Activated CD4-positive, alpha-beta T cell treated with anti-CD3 and anti-CD28 coated beads for 36 hours (primary cell): ENCODE measurements at regions not wholly inside any gene's neighbourhood (a gene's known extent, or its start where the extent isn't known, plus 50 kb on each side); places are given as distances from the start of the nearest gene placed in this dataset.

ENCODE experiments used
- ATAC-seq: fragments of 200-7000 bp; cut with Tn5 transposase; one replicate; pipeline ENCODE4 v1.10.0; 2021; ENCODE audit warnings: mild to moderate bottlenecking, moderate library complexity
- CTCF ChIA-PET: fragments of 350-600 bp; sonication (Branson Sonifier 250); formaldehyde crosslinking; loops from one replicate; lab custom pipeline; 2021; ENCODE audit warnings: antibody characterized with exemption; lab: Charles Lee
- POLR2A ChIA-PET: fragments of 350-600 bp; sonication (Branson Sonifier 250); formaldehyde crosslinking; loops from one replicate; lab custom pipeline; 2021; ENCODE audit warnings: antibody characterized with exemption, inconsistent platforms; lab: Charles Lee
- DNase-seq: peaks from one replicate; pipeline ENCODE4 v3.0.0-alpha.2; 2020
- H3K27ac Mint-ChIP-seq: one replicate; pipeline ENCODE4 v1.8.0; 2021; ENCODE audit warnings: mixed read lengths
- H3K27me3 Mint-ChIP-seq: one replicate; pipeline ENCODE4 v1.8.0; 2021; ENCODE audit warnings: mixed read lengths
- H3K36me3 Mint-ChIP-seq: one replicate; pipeline ENCODE4 v1.8.0; 2021; ENCODE audit warnings: low read depth, mixed read lengths
- H3K4me1 Mint-ChIP-seq: one replicate; pipeline ENCODE4 v1.8.0; 2021; ENCODE audit warnings: mixed read lengths
- H3K4me3 Mint-ChIP-seq: one replicate; pipeline ENCODE4 v1.8.0; 2021; ENCODE audit warnings: mild to moderate bottlenecking, moderate library complexity, mixed read lengths
- H3K9me3 Mint-ChIP-seq: one replicate; pipeline ENCODE4 v1.8.0; 2021; ENCODE audit warnings: low read depth, mixed read lengths
- intact Hi-C, 2 experiments: fragments of 100-400 bp; cut with DNase I in 1 of 2; cut with micrococcal nuclease in 1 of 2; formaldehyde crosslinking; loops; one replicate each; pipeline versions ENCODE4 v1.14.2 to v1.15.1; 2022 to 2024; cut with DNase I, micrococcal nuclease

DNA sequence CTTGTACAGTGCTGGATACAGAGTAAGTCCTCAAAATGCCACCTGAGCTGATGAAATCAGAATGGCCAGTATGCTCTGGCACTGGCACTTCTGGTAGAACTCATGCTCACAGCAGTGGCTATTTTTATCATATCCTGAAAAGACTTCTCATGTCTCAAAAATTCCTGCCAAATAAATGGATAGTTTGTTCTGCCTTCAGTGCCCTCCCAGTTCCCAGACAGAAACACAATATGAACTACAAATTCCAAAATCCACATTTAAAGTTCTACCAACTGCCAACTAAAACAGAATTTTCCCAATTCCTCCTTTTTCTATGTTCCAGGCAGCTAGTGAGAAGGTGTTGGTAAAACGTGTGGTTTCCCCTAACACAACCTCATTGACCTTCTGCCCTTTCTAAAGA, 51.4 kb upstream of the RGS1 start:
- H3K9me3 Mint-ChIP-seq = no peaks in the 10 kb centered on the region
- H3K36me3 Mint-ChIP-seq = no peaks in the 10 kb centered on the region
- peaks cover 23% of the 10 kb centered on the region for H3K4me1 Mint-ChIP-seq
- no peaks in the 10 kb centered on the region for H3K27me3 Mint-ChIP-seq
- ATAC-seq (no peak), DNase-seq (no peak)
- POLR2A ChIA-PET = no interaction called here
- no peak overlapping the region for H3K4me3 Mint-ChIP-seq
- CTCF ChIA-PET = no interaction called here
- H3K27ac Mint-ChIP-seq = no peak overlapping the region
- intact Hi-C loops = no loop called here
